ENCODE measurements at regions not wholly inside any gene's neighbourhood (a gene's known extent, or its start where the extent isn't known, plus 50 kb on each side); places are given as distances from the start of the nearest gene placed in this dataset.

- TF ChIP-seq BCL11B (tag by site-specific recombination; IDR thresholded peaks at IDR 0.05; ENCODE audit: low read depth) (no peak), ZNF302 (tag by site-specific recombination; IDR thresholded peaks at IDR 0.05; ENCODE audit: low read depth) (no peak), KLF9 (tag by site-specific recombination; IDR thresholded peaks at IDR 0.05; ENCODE audit: low read depth) (no peak), CTCF (tag by site-specific recombination; IDR thresholded peaks at IDR 0.05) (no peak), ZNF121 (tag by site-specific recombination; IDR thresholded peaks at IDR 0.05) (no peak), ZNF18 (tag by site-specific recombination; IDR thresholded peaks at IDR 0.05) (no peak), ZNF140 (tag by site-specific recombination; IDR thresholded peaks at IDR 0.05) (no peak)
Measured at GRCh38 chr14:83162361-83162929, 1628.8 kb upstream of the SEL1L start.
